ENCODE measurements at regions not wholly inside any gene's neighbourhood (a gene's known extent, or its start where the extent isn't known, plus 50 kb on each side); places are given as distances from the start of the nearest gene placed in this dataset.

GRCh38 chr6:67094431-67094946, 1387.5 kb upstream of the EYS start:
- DNase-seq (ENCODE audit: low read depth) (no peak), FAIRE-seq (no peak)
- no peak overlapping the region for H3K4me3 ChIP-seq (ENCODE audit: low read depth, low read length)
- H3K36me3 ChIP-seq (ENCODE audit: control insufficient read depth, insufficient read depth, low read length) = no peaks in the 10 kb centered on the region
- no peaks in the 10 kb centered on the region for H3K27me3 ChIP-seq (ENCODE audit: control insufficient read depth, insufficient read depth, low read length)
- TF ChIP-seq, protein P1, sequence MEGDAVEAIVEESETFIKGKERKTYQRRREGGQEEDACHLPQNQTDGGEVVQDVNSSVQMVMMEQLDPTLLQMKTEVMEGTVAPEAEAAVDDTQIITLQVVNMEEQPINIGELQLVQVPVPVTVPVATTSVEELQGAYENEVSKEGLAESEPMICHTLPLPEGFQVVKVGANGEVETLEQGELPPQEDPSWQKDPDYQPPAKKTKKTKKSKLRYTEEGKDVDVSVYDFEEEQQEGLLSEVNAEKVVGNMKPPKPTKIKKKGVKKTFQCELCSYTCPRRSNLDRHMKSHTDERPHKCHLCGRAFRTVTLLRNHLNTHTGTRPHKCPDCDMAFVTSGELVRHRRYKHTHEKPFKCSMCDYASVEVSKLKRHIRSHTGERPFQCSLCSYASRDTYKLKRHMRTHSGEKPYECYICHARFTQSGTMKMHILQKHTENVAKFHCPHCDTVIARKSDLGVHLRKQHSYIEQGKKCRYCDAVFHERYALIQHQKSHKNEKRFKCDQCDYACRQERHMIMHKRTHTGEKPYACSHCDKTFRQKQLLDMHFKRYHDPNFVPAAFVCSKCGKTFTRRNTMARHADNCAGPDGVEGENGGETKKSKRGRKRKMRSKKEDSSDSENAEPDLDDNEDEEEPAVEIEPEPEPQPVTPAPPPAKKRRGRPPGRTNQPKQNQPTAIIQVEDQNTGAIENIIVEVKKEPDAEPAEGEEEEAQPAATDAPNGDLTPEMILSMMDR (IDR thresholded peaks at IDR 0.05; ENCODE audit: insufficient read depth, low read length, severe bottlenecking) = no peak

DNA sequence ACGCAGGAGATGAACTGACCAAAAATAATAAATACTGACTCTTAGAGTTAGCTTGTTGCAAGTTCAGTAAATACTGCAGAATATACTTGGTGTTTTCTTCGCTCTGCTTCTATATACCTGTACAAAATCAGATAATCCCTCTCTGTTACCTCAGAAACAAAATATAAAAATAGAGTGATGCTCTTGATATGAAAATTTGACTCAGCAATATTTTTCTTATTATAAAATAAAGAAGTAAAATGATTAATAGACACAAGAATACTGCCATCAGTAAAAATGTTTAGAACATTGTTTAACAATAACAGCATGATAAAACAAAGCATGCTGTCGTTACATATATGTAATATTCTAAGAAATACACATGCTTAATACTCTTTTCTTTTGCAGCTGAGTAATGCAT, 1366.9 kb upstream of the EYS start:
- DNase-seq (ENCODE audit: low read depth) = no peak
- TF ChIP-seq, protein P1 (IDR thresholded peaks at IDR 0.05; ENCODE audit: insufficient read depth, low read length, severe bottlenecking) = no peak
- H3K4me3 ChIP-seq (ENCODE audit: low read depth, low read length) = no peak overlapping the region
- H3K27me3 ChIP-seq (ENCODE audit: control insufficient read depth, insufficient read depth, low read length) = no peaks in the 10 kb centered on the region
- H3K36me3 ChIP-seq (ENCODE audit: control insufficient read depth, insufficient read depth, low read length) = no peaks in the 10 kb centered on the region
- no peak for FAIRE-seq

DNA sequence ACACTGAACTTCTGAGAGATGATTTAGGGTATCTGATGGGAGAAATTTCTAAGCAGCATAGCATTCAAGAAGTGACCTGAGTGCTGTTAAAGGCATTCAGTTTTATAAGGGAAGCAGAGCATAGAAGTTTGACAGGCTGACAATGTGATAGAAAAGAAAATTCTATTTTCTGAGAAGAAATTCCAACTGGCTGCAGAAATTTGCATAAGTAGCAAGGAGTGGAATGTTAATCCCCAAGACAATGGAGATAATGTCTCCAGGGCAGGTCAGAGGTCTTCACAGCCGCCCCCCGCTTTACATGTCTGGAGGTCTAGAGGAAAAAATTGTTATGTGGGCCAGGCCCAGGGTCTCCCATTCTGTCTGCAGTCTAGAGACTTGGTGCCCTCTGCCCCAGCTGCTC, 1361.8 kb upstream of the EYS start:
- FAIRE-seq = no peak
- TF ChIP-seq, protein P1 (IDR thresholded peaks at IDR 0.05; ENCODE audit: insufficient read depth, low read length, severe bottlenecking) = no peak
- Histone ChIP-seq H3K36me3 (ENCODE audit: control insufficient read depth, insufficient read depth, low read length) (no peaks in the 10 kb centered on the region), H3K4me3 (ENCODE audit: low read depth, low read length) (no peak overlapping the region), H3K27me3 (ENCODE audit: control insufficient read depth, insufficient read depth, low read length) (no peaks in the 10 kb centered on the region)
- no peak for DNase-seq (ENCODE audit: low read depth)

DNA sequence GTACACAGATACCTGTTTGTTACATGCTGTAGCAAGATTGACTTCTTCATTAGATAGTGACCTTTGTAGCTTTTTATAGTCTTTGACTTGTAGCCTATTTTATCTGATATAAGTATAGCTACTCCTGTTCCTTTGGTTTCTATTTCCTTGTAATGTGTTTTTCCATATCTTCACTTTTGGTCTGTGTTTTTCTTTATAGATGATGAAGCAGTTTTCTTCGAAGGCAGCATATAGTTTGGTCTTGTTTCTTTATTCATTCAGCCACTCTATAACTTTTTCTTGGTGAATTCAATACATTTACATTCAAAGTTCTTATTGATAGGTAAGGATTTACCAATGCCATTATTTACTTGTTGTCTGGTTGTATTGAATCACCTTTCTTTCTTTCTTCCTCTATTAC, 1357.3 kb upstream of the EYS start:
- no peak for FAIRE-seq
- Histone ChIP-seq H3K27me3 (ENCODE audit: control insufficient read depth, insufficient read depth, low read length) (no peaks in the 10 kb centered on the region), H3K36me3 (ENCODE audit: control insufficient read depth, insufficient read depth, low read length) (no peaks in the 10 kb centered on the region)

GRCh38 chr6:67047996-67048395, 1341.0 kb upstream of the EYS start:
- Histone ChIP-seq H3K27me3 (ENCODE audit: control insufficient read depth, insufficient read depth, low read length) (no peaks in the 10 kb centered on the region), H3K36me3 (ENCODE audit: control insufficient read depth, insufficient read depth, low read length) (no peaks in the 10 kb centered on the region), H3K4me3 (ENCODE audit: low read depth, low read length) (no peak overlapping the region)
- no peak for DNase-seq (ENCODE audit: low read depth)
- no peak for FAIRE-seq
- TF ChIP-seq, protein P1 (IDR thresholded peaks at IDR 0.05; ENCODE audit: insufficient read depth, low read length, severe bottlenecking) = no peak

More for the DNA sequence above, 1357.3 kb upstream of the EYS start:
- H3K4me3 ChIP-seq (ENCODE audit: low read depth, low read length) = no peak overlapping the region
- TF ChIP-seq, protein P1 (IDR thresholded peaks at IDR 0.05; ENCODE audit: insufficient read depth, low read length, severe bottlenecking) = no peak
- no peak for DNase-seq (ENCODE audit: low read depth)

DNA sequence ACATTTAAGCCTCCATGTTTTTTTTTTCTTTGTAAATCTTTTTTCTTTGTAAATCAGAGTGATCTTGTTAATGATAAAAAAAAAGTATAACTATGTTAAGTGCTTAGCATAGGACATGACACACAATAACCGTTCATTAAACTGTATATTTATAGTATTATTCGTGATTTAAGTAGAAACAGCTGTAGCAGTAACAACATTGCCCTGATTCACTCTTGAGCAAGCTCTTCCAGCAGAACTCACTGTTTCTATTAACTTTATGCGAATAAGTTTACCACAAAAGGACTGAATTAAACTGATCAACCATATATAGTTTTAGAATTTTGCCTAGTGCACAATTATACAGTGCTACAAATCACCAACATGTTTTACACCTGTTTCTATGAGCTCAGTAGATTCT, 1338.0 kb upstream of the EYS start:
- no peak for DNase-seq (ENCODE audit: low read depth)
- no peak for FAIRE-seq
- TF ChIP-seq, protein P1 (IDR thresholded peaks at IDR 0.05; ENCODE audit: insufficient read depth, low read length, severe bottlenecking) = no peak
- no peaks in the 10 kb centered on the region for H3K36me3 ChIP-seq (ENCODE audit: control insufficient read depth, insufficient read depth, low read length)
- no peaks in the 10 kb centered on the region for H3K27me3 ChIP-seq (ENCODE audit: control insufficient read depth, insufficient read depth, low read length)
- no peak overlapping the region for H3K4me3 ChIP-seq (ENCODE audit: low read depth, low read length)

Data from bronchial epithelial cell (primary cell).